ENCODE measurements at regions not wholly inside any gene's neighbourhood (a gene's known extent, or its start where the extent isn't known, plus 50 kb on each side); places are given as distances from the start of the nearest gene placed in this dataset.

DNA sequence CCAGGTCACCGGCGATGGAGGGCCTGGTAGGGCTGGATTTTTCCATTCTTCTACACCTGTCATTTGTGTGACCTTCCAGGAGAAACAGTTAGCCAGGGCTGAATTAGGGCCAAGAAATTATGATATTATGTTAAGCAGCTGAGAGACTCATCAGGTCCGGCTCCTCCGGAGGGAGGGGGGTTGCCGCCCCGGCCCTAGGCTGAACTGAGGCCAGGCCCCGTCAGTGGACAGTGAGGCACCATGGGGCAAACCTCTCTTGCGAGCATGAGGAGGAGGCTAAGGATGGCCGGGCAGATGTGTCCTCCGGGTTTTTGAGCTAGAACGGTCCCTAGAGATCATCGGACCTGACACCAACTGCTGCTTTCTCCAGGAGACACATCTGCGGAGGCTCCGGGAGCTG is 150.1 kb downstream of the SOX11 start:
- DNase-seq = no peak
- Histone ChIP-seq H3K4me1 (ENCODE audit: control insufficient read depth in 1 of 2, insufficient read depth in 2 of 2, low read depth in 1 of 2, low read length in 1 of 2) (peaks cover 0 to 9% of the 10 kb centered on the region in 2 experiments; a peak in 1 of 4 replicates), H3K4me2 (no peak overlapping the region), H3K27ac (ENCODE audit: low read depth in 2 of 2, low read length in 1 of 2) (no peak overlapping the region), H3K36me3 (replicated peaks in 1 of 2; ENCODE audit: control insufficient read depth in 1 of 2, insufficient read depth in 2 of 2, low read length in 1 of 2) (no peaks in the 10 kb centered on the region), H3K4me3 (ENCODE audit: low read depth in 2 of 2, low read length in 1 of 2) (no peak overlapping the region), H3K9me3 (no peaks in the 10 kb centered on the region), H3K27me3 (ENCODE audit: insufficient read depth) (no peaks in the 10 kb centered on the region), H3F3A (replicated peaks; ENCODE audit: insufficient read depth) (no peaks in the 10 kb centered on the region), H3K9ac (no peak overlapping the region), H4K20me1 (ENCODE audit: insufficient read depth) (no peaks in the 10 kb centered on the region), H2AFZ (ENCODE audit: low read depth) (no peak overlapping the region), H3K9me2 (no peaks in the 10 kb centered on the region), H3K79me2 (ENCODE audit: insufficient read depth) (no peaks in the 10 kb centered on the region)
- no peak for TF ChIP-seq USF2 (IDR thresholded peaks at IDR 0.05; ENCODE audit: borderline replicate concordance, low read depth, low read length)
- POLR2A ChIA-PET = no interaction called here
- 66% methylated on average over 14 of the region's 14 CpGs for WGBS (ENCODE audit: low lambda C conversion rate)
- CTCF ChIA-PET = no interaction called here

GRCh38 chr2:5845798-5846330 is 153.7 kb downstream of the SOX11 start:
- no peak overlapping the region for H3K4me2 ChIP-seq
- H3K9me2 ChIP-seq = no peaks in the 10 kb centered on the region
- H3K36me3 ChIP-seq (replicated peaks in 1 of 2; ENCODE audit: control insufficient read depth in 1 of 2, insufficient read depth in 2 of 2, low read length in 1 of 2) = no peaks in the 10 kb centered on the region
- TF ChIP-seq PBX3 (IDR thresholded peaks at IDR 0.05) (no peak), MXI1 (IDR thresholded peaks at IDR 0.05; ENCODE audit: low read depth, low read length) (no peak), TAF1 (IDR thresholded peaks at IDR 0.05; ENCODE audit: borderline replicate concordance, low read depth, low read length) (no peak), RFX5 (IDR thresholded peaks at IDR 0.05; ENCODE audit: low read length) (no peak), FOXM1 (IDR thresholded peaks at IDR 0.05; ENCODE audit: low read depth) (no peak), MEF2A (IDR thresholded peaks at IDR 0.05; ENCODE audit: borderline replicate concordance, low read depth) (no peak)
- DNase-seq = no peak
- ChIA-PET CTCF (interaction anchor here (0.7 to 1.2 kb wide), 2 partner anchors 19 to 44 kb away, joined by 3 read pairs; no protein-coding TSS in a partner anchor), POLR2A (no interaction called here)
- no peaks in the 10 kb centered on the region for H3F3A ChIP-seq (replicated peaks; ENCODE audit: insufficient read depth)
- no peaks in the 10 kb centered on the region for H3K27me3 ChIP-seq (ENCODE audit: insufficient read depth)
- no peak overlapping the region for H3K9ac ChIP-seq
- H3K4me1 ChIP-seq (ENCODE audit: control insufficient read depth in 1 of 2, insufficient read depth in 2 of 2, low read depth in 1 of 2, low read length in 1 of 2) = peaks cover 0 to 19% of the 10 kb centered on the region in 2 experiments; a peak in 2 of 4 replicates
- no peaks in the 10 kb centered on the region for H3K79me2 ChIP-seq (ENCODE audit: insufficient read depth)
- no peaks in the 10 kb centered on the region; the same call in 1 of the 2 replicates for H3K9me3 ChIP-seq
- H4K20me1 ChIP-seq (ENCODE audit: insufficient read depth) = no peaks in the 10 kb centered on the region
- no peak overlapping the region for H3K27ac ChIP-seq (ENCODE audit: low read depth in 2 of 2, low read length in 1 of 2)
- H2AFZ ChIP-seq (ENCODE audit: low read depth) = no peak overlapping the region
- no peak overlapping the region for H3K4me3 ChIP-seq (ENCODE audit: low read depth in 2 of 2, low read length in 1 of 2)
- 37% methylated on average over 6 of the region's 6 CpGs for WGBS (ENCODE audit: low lambda C conversion rate)

DNA sequence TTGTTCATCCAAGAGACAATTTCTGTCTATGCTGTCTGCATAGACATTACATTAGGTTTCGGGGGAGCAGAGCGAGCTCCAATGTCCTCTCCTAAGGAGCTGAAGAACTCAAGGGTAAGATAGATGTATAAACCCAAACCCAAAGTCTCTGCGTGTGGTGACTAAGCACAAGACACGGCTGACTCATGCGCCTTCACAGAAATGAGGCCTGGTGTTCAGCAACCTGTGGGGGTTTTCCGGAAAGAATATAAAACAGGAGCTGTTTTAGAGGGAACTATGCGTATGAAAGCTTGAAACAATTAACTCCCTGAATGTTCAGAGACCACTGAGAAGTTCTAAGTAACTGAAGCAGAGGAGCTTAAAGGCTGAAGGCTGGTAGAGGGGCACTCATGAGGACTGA is 154.7 kb downstream of the SOX11 start:
- TF ChIP-seq FOXJ3 (CRISPR knock-in tag; IDR thresholded peaks at IDR 0.05) (no peak), GATA2 (CRISPR knock-in tag; IDR thresholded peaks at IDR 0.05) (no peak), JUND (IDR thresholded peaks at IDR 0.05) (no peak), EZH2phosphoT487 (IDR thresholded peaks at IDR 0.05; ENCODE audit: borderline replicate concordance, low read depth) (no peak), IRF3 (IDR thresholded peaks at IDR 0.05; ENCODE audit: low read depth, low read length) (no peak)
- 64% methylated on average over 7 of the region's 7 CpGs for WGBS (ENCODE audit: low lambda C conversion rate)
- no peak overlapping the region for H3K27ac ChIP-seq (ENCODE audit: low read depth in 2 of 2, low read length in 1 of 2)

More for the DNA sequence above, 154.7 kb downstream of the SOX11 start:
- Histone ChIP-seq H3K36me3 (replicated peaks in 1 of 2; ENCODE audit: control insufficient read depth in 1 of 2, insufficient read depth in 2 of 2, low read length in 1 of 2) (no peaks in the 10 kb centered on the region), H3K27me3 (ENCODE audit: insufficient read depth) (no peaks in the 10 kb centered on the region), H3K9me2 (no peaks in the 10 kb centered on the region), H3F3A (replicated peaks; ENCODE audit: insufficient read depth) (no peaks in the 10 kb centered on the region), H3K9me3 (no peaks in the 10 kb centered on the region; the same call in 1 of the 2 replicates), H2AFZ (ENCODE audit: low read depth) (no peak overlapping the region), H3K4me3 (ENCODE audit: low read depth in 2 of 2, low read length in 1 of 2) (no peak overlapping the region), H3K9ac (no peak overlapping the region), H3K79me2 (ENCODE audit: insufficient read depth) (no peaks in the 10 kb centered on the region), H3K4me2 (no peak overlapping the region), H3K4me1 (ENCODE audit: control insufficient read depth in 1 of 2, insufficient read depth in 2 of 2, low read depth in 1 of 2, low read length in 1 of 2) (peaks cover 0 to 16% of the 10 kb centered on the region in 2 experiments; a peak in 2 of 4 replicates), H4K20me1 (ENCODE audit: insufficient read depth) (no peaks in the 10 kb centered on the region)
- CTCF ChIA-PET = interaction anchor here (1.2 kb wide), 1 partner anchor 18 kb away, joined by 3 read pairs; no protein-coding TSS in a partner anchor
- POLR2A ChIA-PET = interaction anchor here (0.6 kb wide), 1 partner anchor 54 kb away, joined by 3 read pairs; no protein-coding TSS in a partner anchor
- DNase-seq = no peak

All from SK-N-SH (cell line).